RWPE1 (cell line): ENCODE measurements at regions not wholly inside any gene's neighbourhood (a gene's known extent, or its start where the extent isn't known, plus 50 kb on each side); places are given as distances from the start of the nearest gene placed in this dataset.

Experiments
- CTCF ChIA-PET: fragments of 350-600 bp; sonication (Branson Sonifier 250); formaldehyde crosslinking; extraction: SDS; loops from one replicate; lab custom pipeline; 2021; lab: Yijun Ruan, JAX
- POLR2A ChIA-PET: fragments of 400-600 bp; formaldehyde crosslinking; extraction: SDS; loops from one replicate; lab custom pipeline; 2020; ENCODE audit warnings: antibody characterized with exemption; ENCODE audit not compliant: low non-redundant PET; lab: Yijun Ruan, JAX
- DNase-seq: peaks from one replicate; pipeline ENCODE4 v3.0.0; 2012; ENCODE audit warnings: low spot score
- H3K27ac ChIP-seq: fragments of 450-650 bp; 2 replicates; pipeline ENCODE4 v1.5.1; 2017
- TF ChIP-seq, protein P1 (sequence below): fragments of 450-650 bp; conservative IDR thresholded peaks from 2 replicates; pipeline ENCODE4 v1.5.1; 2017; ENCODE audit warnings: low read depth, mild to moderate bottlenecking

- TF ChIP-seq, protein P1, sequence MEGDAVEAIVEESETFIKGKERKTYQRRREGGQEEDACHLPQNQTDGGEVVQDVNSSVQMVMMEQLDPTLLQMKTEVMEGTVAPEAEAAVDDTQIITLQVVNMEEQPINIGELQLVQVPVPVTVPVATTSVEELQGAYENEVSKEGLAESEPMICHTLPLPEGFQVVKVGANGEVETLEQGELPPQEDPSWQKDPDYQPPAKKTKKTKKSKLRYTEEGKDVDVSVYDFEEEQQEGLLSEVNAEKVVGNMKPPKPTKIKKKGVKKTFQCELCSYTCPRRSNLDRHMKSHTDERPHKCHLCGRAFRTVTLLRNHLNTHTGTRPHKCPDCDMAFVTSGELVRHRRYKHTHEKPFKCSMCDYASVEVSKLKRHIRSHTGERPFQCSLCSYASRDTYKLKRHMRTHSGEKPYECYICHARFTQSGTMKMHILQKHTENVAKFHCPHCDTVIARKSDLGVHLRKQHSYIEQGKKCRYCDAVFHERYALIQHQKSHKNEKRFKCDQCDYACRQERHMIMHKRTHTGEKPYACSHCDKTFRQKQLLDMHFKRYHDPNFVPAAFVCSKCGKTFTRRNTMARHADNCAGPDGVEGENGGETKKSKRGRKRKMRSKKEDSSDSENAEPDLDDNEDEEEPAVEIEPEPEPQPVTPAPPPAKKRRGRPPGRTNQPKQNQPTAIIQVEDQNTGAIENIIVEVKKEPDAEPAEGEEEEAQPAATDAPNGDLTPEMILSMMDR, result no peak
- no peak overlapping the region for H3K27ac ChIP-seq
- ChIA-PET POLR2A (no interaction called here), CTCF (interaction anchor here (0.6 to 0.7 kb wide), 2 partner anchors 639 to 1226 kb away, joined by 3 to 5 read pairs; no protein-coding TSS in a partner anchor)
- no peak for DNase-seq
These were observed 274.7 kb upstream of the CITED2 start for GRCh38 chr6:139649128-139649527.

GRCh38 chr6:139648430-139649000, 274.1 kb upstream of the CITED2 start:
- TF ChIP-seq, protein P1, result no peak
- ChIA-PET CTCF (interaction anchor here (0.6 kb wide), 1 partner anchor 1227 kb away, joined by 5 read pairs; no protein-coding TSS in a partner anchor), POLR2A (no interaction called here)
- H3K27ac ChIP-seq, result no peak overlapping the region
- DNase-seq, result no peak

DNA sequence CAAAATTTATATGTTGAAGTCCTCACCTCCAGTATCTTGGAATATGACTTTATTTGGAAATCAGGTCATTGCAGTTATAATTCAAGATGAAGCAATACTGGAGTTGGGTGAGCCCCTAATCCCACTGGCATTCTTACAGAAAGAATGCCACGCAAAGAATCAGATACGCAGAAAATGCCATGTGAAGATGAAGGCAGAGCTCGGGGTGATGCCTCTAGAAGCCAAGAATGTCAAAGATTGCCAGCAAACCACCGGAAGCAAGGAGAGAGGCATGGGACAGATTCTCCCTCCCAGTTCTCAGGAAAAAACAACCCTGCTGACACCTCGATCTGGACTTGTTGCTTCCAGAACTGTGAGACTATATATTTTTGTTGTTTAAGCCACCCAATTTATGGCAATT, 273.4 kb upstream of the CITED2 start:
- TF ChIP-seq, protein P1, result no peak
- no peak for DNase-seq
- ChIA-PET CTCF (no interaction called here), POLR2A (no interaction called here)
- no peak overlapping the region for H3K27ac ChIP-seq

DNA sequence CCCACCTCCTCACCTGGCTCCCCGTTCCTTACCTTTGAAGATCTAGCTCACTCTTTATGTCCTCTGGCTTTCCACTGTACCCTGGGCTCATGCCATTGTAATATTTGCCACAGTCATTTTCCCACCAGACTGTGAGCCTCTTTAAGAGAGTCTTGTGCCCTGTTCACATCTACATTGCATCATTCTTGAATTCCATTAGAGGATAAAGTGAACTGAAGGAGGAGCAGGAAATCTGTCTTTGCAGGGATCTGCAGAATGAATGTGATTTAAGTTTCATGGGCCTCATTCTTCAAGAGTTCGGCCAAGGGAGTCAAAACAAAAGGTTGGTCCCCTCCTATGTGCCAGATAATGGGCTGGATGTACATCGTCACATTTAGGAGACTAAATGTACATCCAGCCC, 272.6 kb upstream of the CITED2 start:
- DNase-seq, result no peak
- no peak overlapping the region for H3K27ac ChIP-seq
- TF ChIP-seq, protein P1, result no peak
- POLR2A ChIA-PET, result no interaction called here
- CTCF ChIA-PET, result no interaction called here

- no peak for DNase-seq
- H3K27ac ChIP-seq, result no peak overlapping the region
- TF ChIP-seq, protein P1, result no peak
- ChIA-PET POLR2A (no interaction called here), CTCF (interaction anchor here (0.7 kb wide), 1 partner anchor 11 kb away, joined by 3 read pairs; no protein-coding TSS in a partner anchor)
These were observed 270.4 kb upstream of the CITED2 start for GRCh38 chr6:139644821-139645220.

DNA sequence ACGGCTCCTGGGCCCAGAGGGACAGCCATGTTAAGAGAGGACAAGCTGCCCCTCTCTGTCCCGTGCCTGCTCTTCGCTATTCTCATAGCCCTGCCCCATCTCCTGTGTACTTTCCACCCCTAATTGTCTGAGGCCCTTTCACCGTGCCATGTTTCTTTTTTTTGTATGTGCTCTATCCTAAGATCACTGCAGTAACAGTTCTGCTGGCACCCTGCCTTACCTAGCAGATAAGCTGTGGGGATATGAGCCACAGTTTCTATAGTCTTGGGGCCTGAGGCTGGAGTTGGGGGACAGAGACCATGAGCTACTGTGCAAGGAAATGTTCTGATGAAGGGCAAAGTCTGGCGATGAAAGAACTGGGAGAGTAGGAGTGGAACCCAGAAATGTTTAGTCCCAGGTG, 269.5 kb upstream of the CITED2 start:
- DNase-seq, result no peak
- ChIA-PET CTCF (no interaction called here), POLR2A (no interaction called here)
- H3K27ac ChIP-seq, result no peak overlapping the region
- TF ChIP-seq, protein P1, result no peak
